Erythroblast (primary cell): ENCODE measurements at regions not wholly inside any gene's neighbourhood (a gene's known extent, or its start where the extent isn't known, plus 50 kb on each side); places are given as distances from the start of the nearest gene placed in this dataset.
"Not testable (repeated sequence)": the region's sequence is repeated elsewhere in the genome, so short reads cannot be mapped to it uniquely, and the experiment has no call there.

Experiments used
- DNase-seq, 2 experiments: peaks; one replicate each; lab custom pipeline; 2025; lab: John Stamatoyannopoulos, UW
- GATA1 ChIP-seq: IDR thresholded peaks from 2 replicates; pipeline ENCODE4 v1.6.1; 2011; ENCODE audit warnings: low read depth, mild to moderate bottlenecking, control low read depth, low read length, moderate library complexity
- POLR2A ChIP-seq: IDR thresholded peaks from 2 replicates; pipeline ENCODE4 v1.6.1; 2011; ENCODE audit warnings: mild to moderate bottlenecking, low read length

DNA sequence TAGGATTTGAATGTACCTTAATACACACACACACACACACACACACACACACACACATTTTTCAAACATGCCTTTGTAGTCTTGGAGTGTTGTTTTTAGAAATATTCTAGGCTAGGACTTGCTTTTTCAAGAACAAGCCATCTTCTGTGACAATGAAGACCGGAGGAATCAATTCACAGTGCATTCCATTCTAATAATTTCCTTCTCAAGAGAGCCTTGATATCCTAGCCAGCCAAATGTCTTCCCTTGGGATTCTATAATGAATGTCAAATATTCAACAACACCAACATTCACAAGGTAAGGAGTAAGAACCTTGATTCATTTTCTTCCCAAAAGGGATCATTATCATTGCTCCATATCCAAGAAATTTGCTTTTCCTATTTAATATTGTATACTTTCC, 180.3 kb downstream of the SLITRK1 start:
- no peak for TF ChIP-seq POLR2A
- no peak for TF ChIP-seq GATA1

GRCh38 chr13:83692800-83693199, 189.5 kb downstream of the SLITRK1 start:
- no peak for TF ChIP-seq POLR2A
- TF ChIP-seq GATA1: no peak
- no peak for DNase-seq

More for the DNA sequence above, 180.3 kb downstream of the SLITRK1 start:
- no peak for DNase-seq

DNA sequence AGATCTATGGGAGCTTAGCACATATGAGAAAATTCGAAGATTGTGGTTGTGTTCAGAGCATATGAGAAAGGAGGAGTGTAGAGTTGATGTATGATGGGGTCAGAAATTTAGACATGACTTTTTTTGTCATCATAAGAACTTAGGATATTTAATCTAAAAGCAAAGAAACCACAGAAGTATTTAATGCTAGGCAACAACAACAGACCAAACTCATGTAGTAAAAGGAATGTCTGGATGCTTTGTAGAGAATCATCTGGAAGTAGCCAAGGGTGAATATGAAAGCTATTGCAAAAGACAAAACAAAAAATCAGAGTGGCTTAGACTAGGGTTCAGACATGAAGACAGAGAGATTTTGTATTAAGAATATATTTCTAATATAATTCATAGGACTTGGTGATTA, 190.3 kb downstream of the SLITRK1 start:
- DNase-seq: no peak
- TF ChIP-seq GATA1: no peak
- TF ChIP-seq POLR2A: no peak

DNA sequence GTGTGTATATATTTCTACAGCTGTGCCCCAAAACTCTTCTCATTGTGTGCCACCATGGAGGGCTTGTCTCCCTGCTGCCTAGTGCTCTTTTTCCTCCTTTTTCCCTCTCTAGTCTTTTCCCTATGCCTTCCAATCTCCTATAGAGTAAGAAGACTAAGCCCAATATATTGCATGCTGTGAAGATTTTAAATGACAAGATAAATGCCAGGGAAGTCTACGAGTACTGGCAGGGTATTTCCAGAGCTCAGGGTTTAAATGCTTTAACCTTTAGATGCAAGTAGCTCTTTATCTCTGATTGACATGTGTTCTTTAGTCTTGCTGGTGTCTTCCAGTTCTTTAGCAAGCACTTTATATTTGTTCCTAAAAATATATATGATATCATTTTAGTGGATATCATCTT, 200.7 kb downstream of the SLITRK1 start:
- no peak for DNase-seq
- TF ChIP-seq POLR2A (no peak), GATA1 (no peak)

- no peak for TF ChIP-seq GATA1
- TF ChIP-seq POLR2A: no peak
- DNase-seq: no peak
These were observed 204.3 kb downstream of the SLITRK1 start for GRCh38 chr13:83677985-83678384.

DNA sequence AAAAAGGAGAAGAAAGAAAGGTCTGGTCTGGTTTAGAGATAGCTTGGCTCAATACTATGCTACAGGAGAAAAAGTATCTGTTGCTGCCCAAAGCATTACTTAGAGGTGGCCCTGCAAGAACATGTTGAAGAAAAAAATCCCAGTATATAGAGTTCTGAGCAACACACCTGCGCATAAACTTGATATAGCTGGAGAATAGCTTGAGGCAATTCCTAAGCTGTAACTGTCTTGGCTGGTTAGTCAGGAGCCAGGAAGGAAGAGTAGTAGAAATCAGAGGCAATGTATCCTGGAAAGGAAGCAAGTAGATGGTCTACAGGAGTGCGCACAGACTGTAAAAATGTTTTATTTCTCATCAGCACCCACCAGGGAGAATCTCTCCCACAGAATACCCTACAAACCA, 209.7 kb downstream of the SLITRK1 start:
- no peak for TF ChIP-seq POLR2A
- TF ChIP-seq GATA1: no peak
- no peak for DNase-seq

DNA sequence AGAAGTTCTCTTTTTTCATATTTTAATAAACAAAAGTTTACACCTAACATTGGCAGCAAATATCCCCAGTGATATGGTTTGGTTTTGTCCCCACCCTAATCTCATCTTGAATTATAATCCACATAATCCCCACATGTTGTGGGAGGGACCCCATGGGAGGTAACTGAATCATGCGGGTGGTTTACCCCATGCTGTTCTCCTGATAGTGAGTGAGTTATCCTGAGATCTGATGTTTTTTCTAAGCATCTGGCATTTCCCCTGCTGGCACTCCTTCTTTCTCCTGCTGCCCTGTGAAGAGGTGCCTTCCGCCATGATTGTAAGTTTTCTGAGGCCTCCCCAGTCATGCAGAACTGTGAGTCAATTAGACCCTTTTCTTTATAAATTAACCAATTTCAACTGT, 214.7 kb downstream of the SLITRK1 start:
- TF ChIP-seq POLR2A: no peak
- no peak for TF ChIP-seq GATA1
- no peak for DNase-seq

DNA sequence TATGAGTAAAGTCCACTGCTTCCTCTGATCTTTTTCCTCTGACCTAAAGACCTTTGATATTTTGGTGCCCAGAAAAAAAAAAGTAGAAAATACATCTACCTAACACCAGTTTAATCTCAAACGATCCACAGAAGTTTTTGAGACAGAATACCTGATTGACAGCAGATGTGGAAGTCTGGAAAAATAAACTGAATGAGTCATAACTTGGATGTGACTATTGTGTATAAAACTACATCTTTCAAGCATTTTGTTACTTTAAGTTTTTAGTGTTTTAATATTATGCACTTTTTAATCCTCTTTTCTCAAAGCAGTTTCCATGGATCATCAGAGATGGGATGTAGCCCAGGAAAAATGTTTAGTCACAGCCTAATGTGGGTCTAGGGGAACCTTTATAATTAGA, 216.1 kb downstream of the SLITRK1 start:
- no peak for DNase-seq
- TF ChIP-seq POLR2A: no peak
- TF ChIP-seq GATA1: no peak

DNA sequence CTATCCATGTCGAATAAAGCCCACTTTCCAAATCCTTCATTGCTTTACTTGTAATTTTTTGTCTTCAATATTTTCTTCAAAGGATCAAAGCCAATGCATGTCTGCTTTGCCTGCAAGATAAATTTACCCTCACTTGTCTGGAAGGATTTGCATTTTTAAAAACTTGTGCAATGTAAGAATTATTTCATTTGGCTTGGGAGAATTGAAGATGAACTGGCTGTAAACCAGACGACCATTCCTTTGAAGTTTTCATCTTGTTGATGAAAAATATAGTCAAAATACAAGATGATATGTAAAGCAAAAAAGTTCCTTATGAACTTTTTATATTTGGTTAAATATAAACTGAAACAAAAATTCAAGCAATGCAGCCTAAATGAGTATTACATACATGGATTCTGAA, 225.0 kb downstream of the SLITRK1 start:
- no peak for DNase-seq

DNA sequence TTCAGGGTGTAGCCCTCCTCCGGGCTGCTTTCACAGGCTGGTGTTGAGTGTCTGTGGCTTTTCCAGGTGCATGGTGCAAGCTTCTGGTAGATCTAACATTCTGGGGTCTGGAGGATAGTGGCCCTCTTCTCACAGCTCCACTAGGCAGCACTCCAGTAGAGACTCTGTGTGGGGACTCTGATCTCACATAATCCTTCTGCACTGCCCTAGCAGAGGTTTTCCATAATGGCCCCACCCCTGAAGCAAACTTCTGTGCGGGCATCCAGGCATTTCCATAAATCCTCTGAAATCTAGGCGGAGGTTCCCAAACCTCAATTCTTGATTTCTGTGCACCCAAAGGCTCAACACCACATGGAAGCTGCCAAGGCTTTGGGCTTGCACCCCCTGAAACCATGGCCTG, 239.7 kb downstream of the SLITRK1 start:
- DNase-seq: not testable (repeated sequence)

More for the DNA sequence above, 225.0 kb downstream of the SLITRK1 start:
- TF ChIP-seq POLR2A (no peak), GATA1 (no peak)

DNA sequence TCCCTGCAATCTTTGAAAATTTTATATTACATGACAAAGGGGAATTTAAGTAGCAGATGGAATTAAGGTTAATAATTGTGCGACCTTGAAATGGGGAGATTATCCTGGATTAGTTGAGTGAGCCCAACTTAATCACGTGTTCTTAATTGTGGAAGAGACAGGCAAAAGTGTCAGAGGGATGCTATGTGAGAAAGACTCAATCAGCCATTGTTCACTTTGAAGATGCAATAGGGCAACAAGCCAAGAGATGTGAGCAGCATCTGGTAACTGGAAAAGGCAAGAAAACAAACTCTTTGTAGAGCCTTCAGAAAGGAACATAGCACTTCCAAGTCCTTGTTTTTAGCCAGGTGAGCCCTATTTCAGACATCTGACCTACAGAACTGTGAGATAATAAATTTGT, 247.7 kb downstream of the SLITRK1 start:
- no peak for TF ChIP-seq GATA1
- no peak for TF ChIP-seq POLR2A
- DNase-seq: no peak

DNA sequence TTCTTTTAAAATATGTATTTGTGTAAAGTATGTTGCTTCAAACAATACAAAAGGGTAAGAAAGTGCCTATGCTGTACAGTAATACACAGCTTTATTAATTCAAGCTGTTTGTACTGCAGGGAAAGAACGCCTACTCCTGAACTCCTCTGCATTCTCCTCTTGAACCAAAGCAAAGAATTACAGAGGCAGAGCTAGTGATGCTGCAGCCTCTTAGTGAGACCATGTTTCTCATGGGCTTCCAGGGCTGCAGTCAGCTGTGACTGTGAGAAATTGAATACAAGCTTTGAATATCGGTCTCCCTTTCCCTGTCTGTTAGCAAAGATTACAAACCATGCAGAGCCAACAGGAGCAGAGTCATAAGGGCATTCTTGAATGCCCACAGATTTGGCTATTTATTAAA, 248.5 kb downstream of the SLITRK1 start:
- no peak for DNase-seq
- TF ChIP-seq GATA1: no peak
- TF ChIP-seq POLR2A: no peak

DNA sequence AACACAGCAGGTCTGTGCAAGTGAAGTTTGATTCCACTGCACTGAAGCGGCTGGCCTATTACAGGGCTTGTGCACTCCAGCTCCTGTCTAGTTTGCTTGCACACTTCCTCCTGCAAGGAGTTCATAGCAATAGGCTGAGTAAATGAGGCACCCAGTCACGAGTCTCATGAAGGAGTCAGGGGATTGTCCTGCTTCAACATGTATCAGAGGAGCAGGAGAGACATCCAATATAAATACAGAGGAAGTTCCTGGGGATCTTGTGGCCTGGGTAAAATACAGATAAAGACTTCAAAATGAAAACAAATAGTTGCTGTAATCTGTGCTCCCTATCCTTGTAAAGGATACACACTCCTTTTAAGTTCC, 259.9 kb downstream of the SLITRK1 start:
- DNase-seq: no peak
- no peak for TF ChIP-seq GATA1

GRCh38 chr13:83621765-83622421, 260.4 kb downstream of the SLITRK1 start:
- no peak for DNase-seq

GRCh38 chr13:83620530-83621220, 261.6 kb downstream of the SLITRK1 start:
- no peak for DNase-seq

More at GRCh38 chr13:83621765-83622421, 260.4 kb downstream of the SLITRK1 start:
- TF ChIP-seq POLR2A (no peak), GATA1 (no peak)

More at GRCh38 chr13:83620530-83621220, 261.6 kb downstream of the SLITRK1 start:
- TF ChIP-seq GATA1 (no peak), POLR2A (no peak)
